Stomach (tissue), 8 donors: ENCODE measurements at regions not wholly inside any gene's neighbourhood (a gene's known extent, or its start where the extent isn't known, plus 50 kb on each side); places are given as distances from the start of the nearest gene placed in this dataset.

ENCODE experiments used
- DNase-seq, 2 donors: peaks; one replicate each; pipeline versions ENCODE4 v3.0.0 to v3.0.0-alpha.2; 2013 to 2019
- H3K27ac ChIP-seq, 5 donors: fragments of 200-600 bp in 4 of 5; sonication (generic) in 4 of 5; one replicate each; pipeline ENCODE4 v1.5.1; 2013 to 2019; ENCODE audit warnings: mild to moderate bottlenecking in 1 of 5, moderate library complexity in 1 of 5
- H3K27me3 ChIP-seq, 3 donors: fragments of 200-600 bp; sonication (generic); one replicate each; pipeline ENCODE4 v1.5.1; 2017 to 2019; ENCODE audit warnings: mixed run types in 1 of 3
- H3K36me3 ChIP-seq, 4 donors: fragments of 200-600 bp; sonication (generic); 1 replicate in 3 of 4; 2 replicates in 1 of 4; pipeline ENCODE4 v1.5.1; 2016 to 2019
- H3K4me1 ChIP-seq, 4 donors: fragments of 200-600 bp; sonication (generic); one replicate each; pipeline ENCODE4 v1.5.1; 2016 to 2019
- H3K4me3 ChIP-seq, 4 donors: fragments of 200-600 bp; sonication (generic) in 3 of 4; one replicate each; pipeline ENCODE4 v1.5.1; 2016 to 2019; ENCODE audit warnings: mild to moderate bottlenecking in 1 of 4
- H3K9me3 ChIP-seq, 4 donors: fragments of 200-600 bp; sonication (generic); one replicate each; pipeline ENCODE4 v1.5.1; 2016 to 2019
- CTCF ChIP-seq, 7 experiments: fragments of 450-650 bp in 4 of 7; fragments of 200-600 bp in 3 of 7; sonication (generic) in 3 of 7; IDR thresholded peaks; one replicate each; pipeline ENCODE4 v1.5.1; 2016 to 2019; ENCODE audit warnings: antibody characterized with exemption in 7 of 7, control low read depth in 2 of 7, mild to moderate bottlenecking in 1 of 7
- EP300 ChIP-seq: sonication (generic); formaldehyde crosslinking; IDR thresholded peaks from one replicate; pipeline ENCODE4 v1.6.1; 2017; ENCODE audit warnings: antibody characterized with exemption
- POLR2A ChIP-seq, 4 donors: fragments of 450-650 bp; IDR thresholded peaks; one replicate each; pipeline ENCODE4 v1.6.1; 2016; ENCODE audit warnings: antibody characterized with exemption in 4 of 4, control low read depth in 2 of 4, mild to moderate bottlenecking in 1 of 4, moderate library complexity in 1 of 4
- POLR2AphosphoS5 ChIP-seq, 3 donors: sonication (generic); formaldehyde crosslinking; IDR thresholded peaks; one replicate each; pipeline ENCODE4 v1.6.1; 2016; ENCODE audit warnings: antibody characterized with exemption in 3 of 3
- WGBS, 5 donors: extraction: QIAGEN DNeasy Blood & Tissue Kit in 3 of 5; methylation state at CpG; one replicate each; pipeline versions ENCODE4 v1.1.5 to v1.1.7; 2013 to 2018; 5-methylcytosine and 5-hydroxymethylcytosine counted together
- intact Hi-C: fragments of 100-400 bp; cut with DNase I; formaldehyde crosslinking; loops from one replicate; pipeline ENCODE4 v1.15.1; 2023; ENCODE audit warnings: low total_unique reads
- donor health status: healthy with polysubstance abuse.
- donor health status: Bipolar disorder and iron deficiency.
- donor health status: healthy.

DNA sequence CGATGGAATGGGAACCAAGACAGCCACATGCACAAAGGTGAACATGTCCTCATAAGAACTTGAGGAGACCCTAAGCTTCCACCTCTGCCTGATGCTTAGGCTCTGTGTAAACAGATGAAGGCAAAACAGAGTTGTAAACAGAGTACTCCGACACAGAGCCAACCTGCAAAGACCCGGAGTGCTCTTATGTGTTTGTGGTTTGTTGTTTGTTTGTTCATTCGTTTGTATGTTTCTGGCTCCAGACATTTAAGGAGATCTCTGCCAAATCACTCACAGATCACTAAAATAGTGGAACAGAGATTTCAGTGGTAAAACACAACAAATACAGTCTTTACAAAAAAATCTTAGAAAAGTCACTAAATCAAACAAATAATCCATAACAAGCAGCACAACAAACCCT is 294.9 kb downstream of the EIPR1 start:
- H3K4me3 ChIP-seq: no peak overlapping the region
- H3K4me1 ChIP-seq: no peaks in the 10 kb centered on the region
- intact Hi-C loops: no loop called here
- no peak overlapping the region for H3K27ac ChIP-seq
- DNase-seq: no peak
- no peaks in the 10 kb centered on the region for H3K9me3 ChIP-seq
- H3K36me3 ChIP-seq: no peaks in the 10 kb centered on the region
- TF ChIP-seq POLR2AphosphoS5 (IDR thresholded peaks at IDR 0.05) (no peak), POLR2A (IDR thresholded peaks at IDR 0.05) (no peak), CTCF (IDR thresholded peaks at IDR 0.05) (no peak), EP300 (no peak)
- H3K27me3 ChIP-seq: peaks cover 0 to 6% (median 0%) of the 10 kb centered on the region in 3 donors
- WGBS, 5 donors: 59 to 74% (median 70%) methylated on average over 4 of the region's 4 CpGs

DNA sequence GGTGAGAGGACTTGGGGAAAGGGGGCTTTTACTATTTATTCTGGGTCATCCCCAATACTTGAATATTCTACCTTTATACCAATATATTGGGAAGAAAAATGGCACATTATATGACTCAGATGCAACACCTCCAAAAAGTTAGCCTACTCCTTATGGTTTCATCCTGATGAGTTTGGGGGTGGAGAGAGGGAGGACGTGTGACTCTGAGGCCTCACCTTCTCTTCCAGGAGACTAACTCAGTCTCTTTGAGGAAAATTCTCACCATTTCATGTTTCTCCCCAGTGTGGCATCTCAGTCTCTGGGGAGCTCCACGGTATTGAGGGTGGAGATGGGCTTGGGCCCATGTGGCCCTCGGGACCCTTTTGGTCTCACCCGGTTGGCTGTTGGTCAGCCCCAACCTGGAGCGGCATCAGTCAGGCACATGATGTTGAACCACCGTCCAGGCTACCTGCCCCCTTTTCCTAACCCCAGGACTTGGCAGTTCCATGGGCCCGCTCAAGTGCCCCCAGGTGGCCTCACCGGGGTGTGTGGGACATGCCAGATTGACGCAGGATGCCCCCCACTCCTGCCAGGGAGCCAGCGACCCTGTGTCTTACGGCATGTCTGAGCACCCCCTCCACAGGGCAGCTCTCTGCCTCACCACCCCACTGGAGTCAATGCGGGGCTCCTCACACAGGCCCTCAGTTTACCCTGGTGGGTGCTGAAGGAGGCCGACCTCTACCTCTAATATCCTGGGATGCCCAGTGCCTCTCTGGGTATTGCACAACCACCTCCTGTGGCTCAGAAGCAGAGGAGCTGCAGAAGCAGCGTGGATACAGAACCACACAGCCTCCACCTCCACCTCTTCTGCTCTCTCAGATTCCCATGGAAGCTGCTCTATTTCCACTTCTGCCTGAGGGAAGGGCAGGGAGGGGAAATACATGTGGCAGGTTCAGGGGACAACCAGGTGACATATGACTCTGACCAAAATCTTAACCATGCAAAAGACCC is 297.4 kb downstream of the EIPR1 start:
- no peaks in the 10 kb centered on the region for H3K9me3 ChIP-seq
- DNase-seq: no peak
- H3K27me3 ChIP-seq: peaks cover 0 to 6% (median 0%) of the 10 kb centered on the region in 3 donors
- TF ChIP-seq CTCF (IDR thresholded peaks at IDR 0.05) (no peak), POLR2AphosphoS5 (IDR thresholded peaks at IDR 0.05) (no peak), EP300 (no peak), POLR2A (IDR thresholded peaks at IDR 0.05) (no peak)
- H3K4me3 ChIP-seq: no peak overlapping the region
- 77 to 90% (median 86%) methylated on average over 6 to 14 of the region's 14 CpGs for WGBS, 5 donors
- no peak overlapping the region for H3K27ac ChIP-seq
- no peaks in the 10 kb centered on the region for H3K36me3 ChIP-seq
- no peaks in the 10 kb centered on the region for H3K4me1 ChIP-seq
- intact Hi-C loops: no loop called here

DNA sequence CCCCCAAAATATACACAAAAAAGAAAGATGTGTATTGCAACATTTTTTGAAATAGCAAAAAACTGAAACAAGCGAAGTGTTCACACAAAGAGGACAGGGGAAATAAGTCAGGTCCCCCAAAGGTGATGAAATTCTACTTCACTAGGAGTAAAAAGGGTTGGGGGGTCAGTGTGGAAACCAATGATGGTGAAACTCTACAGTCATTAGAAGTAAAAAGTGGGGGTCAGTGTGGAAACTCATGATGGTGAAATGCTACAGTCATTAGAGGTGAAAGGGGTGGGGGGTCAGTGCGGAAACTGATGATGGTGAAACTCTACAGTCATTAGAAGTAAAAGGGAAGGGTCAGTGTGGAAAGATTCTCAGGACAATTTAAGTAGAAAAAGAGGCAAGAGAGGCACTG is 298.2 kb downstream of the EIPR1 start:
- TF ChIP-seq POLR2AphosphoS5 (IDR thresholded peaks at IDR 0.05) (no peak), CTCF (IDR thresholded peaks at IDR 0.05) (no peak)
- DNase-seq: no peak
- Histone ChIP-seq H3K4me3 (no peak overlapping the region), H3K27ac (no peak overlapping the region), H3K9me3 (no peaks in the 10 kb centered on the region), H3K4me1 (no peaks in the 10 kb centered on the region), H3K27me3 (peaks cover 0 to 6% (median 0%) of the 10 kb centered on the region in 3 donors), H3K36me3 (no peaks in the 10 kb centered on the region)
- intact Hi-C loops: no loop called here
- WGBS, 5 donors: 64 to 89% (median 82%) methylated on average over 2 of the region's 2 CpGs

DNA sequence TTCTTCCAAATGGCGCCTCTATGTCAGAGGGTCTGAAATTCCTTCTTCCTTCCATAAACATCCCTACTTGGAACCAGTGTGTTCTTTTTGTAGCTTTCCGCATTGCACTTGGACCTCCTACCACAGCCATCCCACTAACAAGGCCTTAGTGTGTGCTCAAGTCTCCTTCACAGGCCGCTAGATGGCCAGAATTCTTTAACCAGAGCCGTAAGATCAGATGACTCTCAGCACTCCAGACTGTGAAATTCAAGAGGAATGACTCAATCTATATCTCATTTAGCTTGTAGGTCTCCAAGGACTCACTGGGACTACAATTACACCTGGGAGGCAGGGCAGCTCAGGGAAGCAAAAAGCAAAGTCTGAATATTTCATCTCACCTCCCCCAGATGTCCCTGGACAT is 298.9 kb downstream of the EIPR1 start:
- 79 to 98% (median 93%) methylated on average over 4 of the region's 4 CpGs for WGBS, 5 donors
- TF ChIP-seq CTCF (IDR thresholded peaks at IDR 0.05) (no peak), POLR2AphosphoS5 (IDR thresholded peaks at IDR 0.05) (no peak), POLR2A (IDR thresholded peaks at IDR 0.05) (no peak), EP300 (no peak)
- Histone ChIP-seq H3K27me3 (peaks cover 0 to 11% (median 0%) of the 10 kb centered on the region in 3 donors), H3K4me3 (no peak overlapping the region), H3K36me3 (no peaks in the 10 kb centered on the region), H3K9me3 (no peaks in the 10 kb centered on the region), H3K4me1 (no peaks in the 10 kb centered on the region), H3K27ac (no peak overlapping the region)
- DNase-seq: no peak
- intact Hi-C loops: no loop called here
